ENCODE measurements at regions not wholly inside any gene's neighbourhood (a gene's known extent, or its start where the extent isn't known, plus 50 kb on each side); places are given as distances from the start of the nearest gene placed in this dataset.

DNA sequence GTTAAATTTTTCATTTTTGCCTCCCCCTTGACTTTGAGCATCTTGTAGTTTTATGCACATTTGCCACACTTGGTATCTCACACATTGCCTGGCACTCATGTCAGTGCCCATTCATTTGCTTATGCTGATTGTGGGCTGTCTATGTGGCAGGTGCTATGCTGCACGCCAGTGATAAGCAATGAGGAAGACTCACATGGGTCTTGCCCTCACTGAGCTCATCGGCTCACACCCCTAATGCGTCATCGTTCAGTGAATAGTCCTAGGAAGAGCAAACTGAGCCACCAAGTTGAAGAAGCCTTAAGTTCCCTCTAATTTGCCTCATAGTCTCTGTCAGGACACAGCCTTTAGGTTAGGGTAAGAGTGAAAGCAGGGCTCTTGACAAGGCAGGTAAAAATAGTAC is 209.4 kb upstream of the IL12B start:
- intact Hi-C loops (cut with DNase I; ENCODE audit: low total_unique reads): no loop called here
- TF ChIP-seq, protein P1, sequence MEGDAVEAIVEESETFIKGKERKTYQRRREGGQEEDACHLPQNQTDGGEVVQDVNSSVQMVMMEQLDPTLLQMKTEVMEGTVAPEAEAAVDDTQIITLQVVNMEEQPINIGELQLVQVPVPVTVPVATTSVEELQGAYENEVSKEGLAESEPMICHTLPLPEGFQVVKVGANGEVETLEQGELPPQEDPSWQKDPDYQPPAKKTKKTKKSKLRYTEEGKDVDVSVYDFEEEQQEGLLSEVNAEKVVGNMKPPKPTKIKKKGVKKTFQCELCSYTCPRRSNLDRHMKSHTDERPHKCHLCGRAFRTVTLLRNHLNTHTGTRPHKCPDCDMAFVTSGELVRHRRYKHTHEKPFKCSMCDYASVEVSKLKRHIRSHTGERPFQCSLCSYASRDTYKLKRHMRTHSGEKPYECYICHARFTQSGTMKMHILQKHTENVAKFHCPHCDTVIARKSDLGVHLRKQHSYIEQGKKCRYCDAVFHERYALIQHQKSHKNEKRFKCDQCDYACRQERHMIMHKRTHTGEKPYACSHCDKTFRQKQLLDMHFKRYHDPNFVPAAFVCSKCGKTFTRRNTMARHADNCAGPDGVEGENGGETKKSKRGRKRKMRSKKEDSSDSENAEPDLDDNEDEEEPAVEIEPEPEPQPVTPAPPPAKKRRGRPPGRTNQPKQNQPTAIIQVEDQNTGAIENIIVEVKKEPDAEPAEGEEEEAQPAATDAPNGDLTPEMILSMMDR (IDR thresholded peaks at IDR 0.05): no peak
- H3K9me3 ChIP-seq: no peaks in the 10 kb centered on the region
- no peak overlapping the region for H3K27ac ChIP-seq
- no peak overlapping the region for H3K4me3 ChIP-seq
- no peaks in the 10 kb centered on the region for H3K36me3 ChIP-seq
- H3K27me3 ChIP-seq: no peaks in the 10 kb centered on the region
- peaks cover 0 to 12% (median 7%) of the 10 kb centered on the region in 4 donors for H3K4me1 ChIP-seq
- no peak for DNase-seq

GRCh38 chr5:159543326-159543725 is 213.0 kb upstream of the IL12B start:
- Histone ChIP-seq H3K36me3 (no peaks in the 10 kb centered on the region), H3K27me3 (no peaks in the 10 kb centered on the region), H3K27ac (no peak overlapping the region), H3K9me3 (no peaks in the 10 kb centered on the region), H3K4me3 (no peak overlapping the region), H3K4me1 (peaks cover 0 to 21% (median 12%) of the 10 kb centered on the region in 4 donors)
- no peak for DNase-seq
- TF ChIP-seq, protein P1 (IDR thresholded peaks at IDR 0.05): no peak
- intact Hi-C loops (cut with DNase I; ENCODE audit: low total_unique reads): no loop called here

GRCh38 chr5:159545156-159545555 is 214.9 kb upstream of the IL12B start:
- no peaks in the 10 kb centered on the region for H3K36me3 ChIP-seq
- intact Hi-C loops (cut with DNase I; ENCODE audit: low total_unique reads): loop anchor here (5.0 kb wide), 1 partner anchor 53 kb away; no protein-coding TSS in a partner anchor
- no peak overlapping the region for H3K27ac ChIP-seq
- H3K27me3 ChIP-seq: no peaks in the 10 kb centered on the region
- no peak for DNase-seq
- peaks cover 0 to 21% (median 12%) of the 10 kb centered on the region in 4 donors for H3K4me1 ChIP-seq
- TF ChIP-seq, protein P1 (IDR thresholded peaks at IDR 0.05): no peak
- H3K4me3 ChIP-seq: no peak overlapping the region
- H3K9me3 ChIP-seq: no peaks in the 10 kb centered on the region

- no peaks in the 10 kb centered on the region for H3K9me3 ChIP-seq
- H3K36me3 ChIP-seq: no peaks in the 10 kb centered on the region
- peaks cover 0 to 21% (median 12%) of the 10 kb centered on the region in 4 donors for H3K4me1 ChIP-seq
- no peaks in the 10 kb centered on the region for H3K27me3 ChIP-seq
- no peak for DNase-seq
- TF ChIP-seq, protein P1 (IDR thresholded peaks at IDR 0.05): no peak
- intact Hi-C loops (cut with DNase I; ENCODE audit: low total_unique reads): loop anchor here (5.0 kb wide), 1 partner anchor 55 kb away; no protein-coding TSS in a partner anchor
- H3K27ac ChIP-seq: no peak overlapping the region
- H3K4me3 ChIP-seq: no peak overlapping the region
Observed at GRCh38 chr5:159547466-159548195, 217.3 kb upstream of the IL12B start.

DNA sequence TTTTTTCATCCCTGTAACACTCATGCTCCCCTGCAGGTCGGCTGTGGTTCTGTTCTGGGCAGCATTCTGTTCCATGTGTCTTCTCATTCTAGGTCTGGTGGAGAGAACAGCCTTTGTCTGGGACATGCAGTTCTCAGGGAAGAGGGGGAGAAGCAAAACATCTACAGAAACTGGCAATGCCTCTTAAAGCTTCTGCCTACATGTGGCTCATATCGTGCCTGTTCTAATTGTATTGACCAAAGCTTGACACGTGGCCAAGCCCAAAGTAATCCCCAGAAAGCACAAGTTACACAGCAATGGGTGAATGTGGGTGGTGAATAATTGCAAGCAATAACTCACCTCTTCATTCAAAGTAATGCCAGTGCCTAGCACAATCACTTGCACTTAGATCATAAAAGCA is 218.2 kb upstream of the IL12B start:
- Histone ChIP-seq H3K4me1 (peaks cover 0 to 20% (median 12%) of the 10 kb centered on the region in 4 donors), H3K27ac (no peak overlapping the region), H3K9me3 (no peaks in the 10 kb centered on the region), H3K4me3 (no peak overlapping the region), H3K27me3 (no peaks in the 10 kb centered on the region), H3K36me3 (no peaks in the 10 kb centered on the region)
- TF ChIP-seq, protein P1 (IDR thresholded peaks at IDR 0.05): peak in 1 of 2 experiments; percentile 19
- intact Hi-C loops (cut with DNase I; ENCODE audit: low total_unique reads): loop anchor here (5.0 kb wide), 1 partner anchor 56 kb away; no protein-coding TSS in a partner anchor
- no peak for DNase-seq
